Spleen (tissue), 11 donors: ENCODE measurements at regions not wholly inside any gene's neighbourhood (a gene's known extent, or its start where the extent isn't known, plus 50 kb on each side); places are given as distances from the start of the nearest gene placed in this dataset.

Experiments used
- DNase-seq: peaks from one replicate; pipeline ENCODE4 v3.0.0-alpha.2; 2020
- H3K27ac ChIP-seq, 8 donors: fragments of 200-600 bp; sonication (generic) in 7 of 8; 1 replicate in 4 of 8; 2 replicates in 4 of 8; pipeline versions ENCODE4 v1.5.0 to v1.8.0; 2016 to 2021; ENCODE audit warnings: inconsistent platforms in 4 of 8, mild to moderate bottlenecking in 4 of 8, moderate library complexity in 1 of 8
- H3K27me3 ChIP-seq, 7 donors: fragments of 200-600 bp; sonication (generic) in 6 of 7; replicated peaks in 1 of 7; 1 replicate in 4 of 7; 2 replicates in 3 of 7; pipeline versions ENCODE4 v1.5.0 to v1.8.0; 2016 to 2021; ENCODE audit warnings: inconsistent platforms in 3 of 7, mild to moderate bottlenecking in 1 of 7
- H3K36me3 ChIP-seq, 6 donors: fragments of 200-600 bp; sonication (generic) in 5 of 6; 1 replicate in 4 of 6; 2 replicates in 2 of 6; pipeline versions ENCODE4 v1.5.0 to v1.8.0; 2016 to 2021; ENCODE audit warnings: inconsistent platforms in 2 of 6
- H3K4me1 ChIP-seq, 6 donors: fragments of 200-600 bp; sonication (generic) in 5 of 6; 1 replicate in 3 of 6; 2 replicates in 3 of 6; pipeline versions ENCODE4 v1.5.0 to v1.8.0; 2016 to 2021; ENCODE audit warnings: inconsistent platforms in 3 of 6
- H3K4me3 ChIP-seq, 8 donors: fragments of 200-600 bp; sonication (generic) in 7 of 8; 1 replicate in 4 of 8; 2 replicates in 4 of 8; pipeline versions ENCODE4 v1.5.0 to v1.8.0; 2016 to 2021; ENCODE audit warnings: inconsistent platforms in 4 of 8, mild to moderate bottlenecking in 4 of 8, moderate library complexity in 2 of 8
- H3K9me3 ChIP-seq, 8 donors: fragments of 200-600 bp; sonication (generic) in 7 of 8; 1 replicate in 4 of 8; 2 replicates in 4 of 8; pipeline versions ENCODE4 v1.5.0 to v1.8.0; 2016 to 2021; ENCODE audit warnings: inconsistent platforms in 4 of 8
- POLR2A ChIP-seq, 3 donors: fragments of 450-650 bp; IDR thresholded peaks; one replicate each; pipeline ENCODE4 v1.5.1; 2017; ENCODE audit warnings: antibody characterized with exemption in 3 of 3, mild to moderate bottlenecking in 1 of 3
- POLR2AphosphoS5 ChIP-seq, 3 donors: sonication (generic); formaldehyde crosslinking; IDR thresholded peaks; one replicate each; pipeline ENCODE4 v1.5.1; 2017; ENCODE audit warnings: antibody characterized with exemption in 3 of 3
- WGBS, 5 donors: extraction: QIAGEN DNeasy Blood & Tissue Kit in 3 of 5; methylation state at CpG; one replicate each; pipeline versions ENCODE4 v1.1.5 to v1.1.7; 2013 to 2018; 5-methylcytosine and 5-hydroxymethylcytosine counted together
- intact Hi-C: fragments of 100-400 bp; cut with DNase I; formaldehyde crosslinking; loops from one replicate; pipeline ENCODE4 v1.15.0; 2023; ENCODE audit warnings: low total_unique reads
- TF ChIP-seq, protein P1 (sequence below), 11 experiments: fragments of 200-600 bp in 7 of 11; fragments of 450-650 bp in 4 of 11; sonication (generic) in 4 of 11; IDR thresholded peaks in 8 of 11; conservative IDR thresholded peaks in 3 of 11; 1 replicate in 7 of 11; 2 replicates in 4 of 11; pipeline versions ENCODE4 v1.4.0 to v1.8.0; 2016 to 2021; ENCODE audit warnings: antibody characterized with exemption in 11 of 11, inconsistent platforms in 4 of 11, mild to moderate bottlenecking in 1 of 11
- donor health status: healthy with polysubstance abuse.
- donor health status: DM: no; HTN: no; CAD: no; lungs with moderate emphysema.
- donor health status: DM: no; HTN: no; CAD: no.
- donor health status: Bipolar disorder and iron deficiency.
- donor health status: healthy.
- donor health status: DM: no; HTN: no; CAD: no.
- donor health status: DM: yes; HTN: yes; CAD: no.

DNA sequence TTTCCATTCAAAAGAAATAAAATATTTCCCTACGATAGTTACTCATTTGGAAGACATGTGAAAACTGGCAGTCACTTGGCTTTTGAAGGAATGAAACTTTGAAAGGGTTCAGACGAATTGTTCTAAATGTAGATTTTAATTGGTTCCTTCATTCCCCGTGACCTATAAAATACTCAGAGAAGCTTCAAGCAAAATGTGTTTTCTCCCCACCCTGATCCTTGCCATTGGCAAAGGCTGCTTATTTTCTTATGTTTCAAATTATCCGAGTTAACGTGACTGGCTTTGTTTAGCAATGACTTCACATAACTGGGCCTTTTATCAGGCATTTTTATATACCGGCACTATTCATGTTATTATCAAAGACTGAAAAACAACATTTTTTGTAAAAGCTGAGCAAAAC is 204.1 kb upstream of the NEIL3 start:
- intact Hi-C loops = no loop called here
- TF ChIP-seq, protein P1, sequence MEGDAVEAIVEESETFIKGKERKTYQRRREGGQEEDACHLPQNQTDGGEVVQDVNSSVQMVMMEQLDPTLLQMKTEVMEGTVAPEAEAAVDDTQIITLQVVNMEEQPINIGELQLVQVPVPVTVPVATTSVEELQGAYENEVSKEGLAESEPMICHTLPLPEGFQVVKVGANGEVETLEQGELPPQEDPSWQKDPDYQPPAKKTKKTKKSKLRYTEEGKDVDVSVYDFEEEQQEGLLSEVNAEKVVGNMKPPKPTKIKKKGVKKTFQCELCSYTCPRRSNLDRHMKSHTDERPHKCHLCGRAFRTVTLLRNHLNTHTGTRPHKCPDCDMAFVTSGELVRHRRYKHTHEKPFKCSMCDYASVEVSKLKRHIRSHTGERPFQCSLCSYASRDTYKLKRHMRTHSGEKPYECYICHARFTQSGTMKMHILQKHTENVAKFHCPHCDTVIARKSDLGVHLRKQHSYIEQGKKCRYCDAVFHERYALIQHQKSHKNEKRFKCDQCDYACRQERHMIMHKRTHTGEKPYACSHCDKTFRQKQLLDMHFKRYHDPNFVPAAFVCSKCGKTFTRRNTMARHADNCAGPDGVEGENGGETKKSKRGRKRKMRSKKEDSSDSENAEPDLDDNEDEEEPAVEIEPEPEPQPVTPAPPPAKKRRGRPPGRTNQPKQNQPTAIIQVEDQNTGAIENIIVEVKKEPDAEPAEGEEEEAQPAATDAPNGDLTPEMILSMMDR (IDR thresholded peaks at IDR 0.05 in 8 of 11, conservative IDR thresholded peaks at IDR 0.05 in 3 of 11) = no peak
- TF ChIP-seq POLR2AphosphoS5 (IDR thresholded peaks at IDR 0.05) = no peak
- no peak for TF ChIP-seq POLR2A (IDR thresholded peaks at IDR 0.05)
- Histone ChIP-seq H3K36me3 (no peaks in the 10 kb centered on the region), H3K27me3 (no peaks in the 10 kb centered on the region), H3K4me1 (no peaks in the 10 kb centered on the region), H3K27ac (no peak overlapping the region), H3K9me3 (no peaks in the 10 kb centered on the region), H3K4me3 (no peak overlapping the region)
- 75 to 94% (median 86%) methylated on average over 6 of the region's 6 CpGs for WGBS, 5 donors
- no peak for DNase-seq

DNA sequence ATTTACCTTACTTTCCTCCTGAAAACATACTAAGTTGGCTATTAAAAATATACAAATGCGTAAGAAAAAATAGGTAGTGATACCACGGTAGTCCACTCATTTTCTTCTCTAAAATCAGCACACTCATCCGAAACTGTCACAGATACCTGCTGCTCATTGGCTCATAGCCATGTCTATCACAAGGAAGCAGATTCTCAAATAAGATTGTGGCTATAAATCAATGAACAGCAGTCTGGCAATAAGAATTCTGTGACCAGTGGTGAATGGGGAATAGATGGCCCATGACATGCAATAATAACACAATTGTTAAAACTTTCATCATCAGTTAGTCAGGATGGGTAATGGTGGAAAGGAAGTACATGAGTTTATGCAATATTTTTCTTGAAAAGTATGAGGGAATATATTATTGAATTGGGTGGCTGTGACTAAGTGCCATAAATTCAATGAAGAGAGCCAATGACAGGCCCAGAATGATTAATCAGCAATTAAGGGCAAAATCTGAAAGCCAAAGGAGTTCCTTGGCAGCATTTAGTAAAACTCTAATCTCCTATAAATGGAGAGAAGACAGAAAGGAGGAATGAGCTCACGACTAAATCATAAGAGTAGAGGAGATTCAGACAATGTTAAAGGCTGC is 202.3 kb upstream of the NEIL3 start:
- no peaks in the 10 kb centered on the region for H3K36me3 ChIP-seq
- no peak overlapping the region for H3K4me3 ChIP-seq
- DNase-seq = no peak
- WGBS, 5 donors = 60 to 87% (median 73%) methylated on average over 4 of the region's 4 CpGs
- TF ChIP-seq POLR2AphosphoS5 (IDR thresholded peaks at IDR 0.05) (no peak), POLR2A (IDR thresholded peaks at IDR 0.05) (no peak)
- TF ChIP-seq, protein P1 (IDR thresholded peaks at IDR 0.05 in 8 of 11, conservative IDR thresholded peaks at IDR 0.05 in 3 of 11) = no peak
- no peak overlapping the region for H3K27ac ChIP-seq
- intact Hi-C loops = no loop called here
- no peaks in the 10 kb centered on the region for H3K27me3 ChIP-seq
- H3K9me3 ChIP-seq = peaks cover 0 to 9% (median 7%) of the 10 kb centered on the region in 8 donors
- H3K4me1 ChIP-seq = no peaks in the 10 kb centered on the region

DNA sequence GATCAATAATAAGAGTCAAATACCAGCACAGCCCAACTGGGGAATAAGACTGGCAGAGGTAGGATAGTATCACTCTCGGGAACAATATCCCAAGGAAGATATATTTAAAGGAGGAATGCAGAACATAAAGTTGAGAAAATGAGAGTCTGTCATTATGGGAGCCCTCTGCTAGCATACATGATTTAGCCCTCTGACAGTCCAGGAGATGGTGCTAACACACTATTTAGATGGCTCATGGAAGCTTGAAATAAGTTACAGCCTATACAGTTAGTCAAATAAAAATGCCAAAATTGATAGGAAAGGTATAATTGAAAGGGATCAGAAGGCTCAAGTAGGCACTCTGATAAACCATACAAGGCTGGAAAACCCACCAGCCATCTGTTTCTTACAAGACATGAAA is 201.0 kb upstream of the NEIL3 start:
- 48 to 83% (median 74%) methylated on average over 1 of the region's 1 CpG for WGBS, 5 donors
- DNase-seq = no peak

GRCh38 chr4:177109769-177110168 is 199.9 kb upstream of the NEIL3 start:
- H3K27me3 ChIP-seq = no peaks in the 10 kb centered on the region
- H3K9me3 ChIP-seq = peaks cover 0 to 17% (median 11%) of the 10 kb centered on the region in 8 donors
- H3K4me3 ChIP-seq = no peak overlapping the region
- H3K36me3 ChIP-seq = no peaks in the 10 kb centered on the region
- no peak overlapping the region for H3K27ac ChIP-seq
- H3K4me1 ChIP-seq = no peaks in the 10 kb centered on the region
- TF ChIP-seq POLR2AphosphoS5 (IDR thresholded peaks at IDR 0.05) = no peak
- no peak for TF ChIP-seq POLR2A (IDR thresholded peaks at IDR 0.05)
- TF ChIP-seq, protein P1 (IDR thresholded peaks at IDR 0.05 in 8 of 11, conservative IDR thresholded peaks at IDR 0.05 in 3 of 11) = no peak
- intact Hi-C loops = no loop called here
- DNase-seq = no peak
- 71 to 91% (median 85%) methylated on average over 1 of the region's 1 CpG for WGBS, 5 donors

More for the DNA sequence above, 201.0 kb upstream of the NEIL3 start:
- intact Hi-C loops = no loop called here
- Histone ChIP-seq H3K4me1 (no peaks in the 10 kb centered on the region), H3K27ac (no peak overlapping the region), H3K36me3 (no peaks in the 10 kb centered on the region), H3K27me3 (no peaks in the 10 kb centered on the region), H3K4me3 (no peak overlapping the region), H3K9me3 (peaks cover 0 to 17% (median 11%) of the 10 kb centered on the region in 8 donors)
- no peak for TF ChIP-seq POLR2A (IDR thresholded peaks at IDR 0.05)
- TF ChIP-seq, protein P1 (IDR thresholded peaks at IDR 0.05 in 8 of 11, conservative IDR thresholded peaks at IDR 0.05 in 3 of 11) = no peak
- no peak for TF ChIP-seq POLR2AphosphoS5 (IDR thresholded peaks at IDR 0.05)
